ENCODE measurements at regions not wholly inside any gene's neighbourhood (a gene's known extent, or its start where the extent isn't known, plus 50 kb on each side); places are given as distances from the start of the nearest gene placed in this dataset.

GRCh38 chr10:80741278-80741677, 203.6 kb downstream of the SH2D4B start:
- Histone ChIP-seq H4K20me1 (ENCODE audit: control insufficient read depth, extremely low read depth, insufficient read depth, low read length) (no peaks in the 10 kb centered on the region), H3K79me2 (ENCODE audit: control insufficient read depth, insufficient read depth, low read length) (no peaks in the 10 kb centered on the region), H3K4me3 (replicated peaks in 1 of 4; ENCODE audit: control extremely low read depth in 1 of 4, insufficient read depth in 1 of 4, low read depth in 3 of 4, low read length in 4 of 4) (no peak overlapping the region), H3K27ac (ENCODE audit: insufficient read depth, low read length) (no peak overlapping the region), H3K9ac (ENCODE audit: insufficient read depth, low read length) (no peak overlapping the region), H2AFZ (ENCODE audit: low read length) (no peak overlapping the region), H3K4me2 (ENCODE audit: extremely low read depth, insufficient read depth, low read length) (no peak overlapping the region), H3K36me3 (ENCODE audit: control insufficient read depth, insufficient read depth, low read length) (no peaks in the 10 kb centered on the region), H3K9me3 (ENCODE audit: control insufficient read depth, insufficient read depth, low read depth, low read length) (no peaks in the 10 kb centered on the region), H3K4me1 (ENCODE audit: control insufficient read depth, extremely low read depth, insufficient read depth, low read length) (no peaks in the 10 kb centered on the region), H3K27me3 (ENCODE audit: control insufficient read depth, insufficient read depth, low read length) (no peaks in the 10 kb centered on the region)
- TF ChIP-seq, protein P1, sequence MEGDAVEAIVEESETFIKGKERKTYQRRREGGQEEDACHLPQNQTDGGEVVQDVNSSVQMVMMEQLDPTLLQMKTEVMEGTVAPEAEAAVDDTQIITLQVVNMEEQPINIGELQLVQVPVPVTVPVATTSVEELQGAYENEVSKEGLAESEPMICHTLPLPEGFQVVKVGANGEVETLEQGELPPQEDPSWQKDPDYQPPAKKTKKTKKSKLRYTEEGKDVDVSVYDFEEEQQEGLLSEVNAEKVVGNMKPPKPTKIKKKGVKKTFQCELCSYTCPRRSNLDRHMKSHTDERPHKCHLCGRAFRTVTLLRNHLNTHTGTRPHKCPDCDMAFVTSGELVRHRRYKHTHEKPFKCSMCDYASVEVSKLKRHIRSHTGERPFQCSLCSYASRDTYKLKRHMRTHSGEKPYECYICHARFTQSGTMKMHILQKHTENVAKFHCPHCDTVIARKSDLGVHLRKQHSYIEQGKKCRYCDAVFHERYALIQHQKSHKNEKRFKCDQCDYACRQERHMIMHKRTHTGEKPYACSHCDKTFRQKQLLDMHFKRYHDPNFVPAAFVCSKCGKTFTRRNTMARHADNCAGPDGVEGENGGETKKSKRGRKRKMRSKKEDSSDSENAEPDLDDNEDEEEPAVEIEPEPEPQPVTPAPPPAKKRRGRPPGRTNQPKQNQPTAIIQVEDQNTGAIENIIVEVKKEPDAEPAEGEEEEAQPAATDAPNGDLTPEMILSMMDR (conservative IDR thresholded peaks at IDR 0.05 in 1 of 2, IDR thresholded peaks at IDR 0.05 in 1 of 2; ENCODE audit: low read depth in 1 of 2, low read length in 2 of 2), result no peak
- no peak for TF ChIP-seq EZH2 (IDR thresholded peaks at IDR 0.05; ENCODE audit: low read length, missing control alignments)
- no peak for DNase-seq (ENCODE audit: low read depth in 2 of 2)

GRCh38 chr10:80750268-80750667, 212.6 kb downstream of the SH2D4B start:
- Histone ChIP-seq H3K4me2 (ENCODE audit: extremely low read depth, insufficient read depth, low read length) (no peak overlapping the region), H4K20me1 (ENCODE audit: control insufficient read depth, extremely low read depth, insufficient read depth, low read length) (no peaks in the 10 kb centered on the region), H3K9me3 (ENCODE audit: control insufficient read depth, insufficient read depth, low read depth, low read length) (no peaks in the 10 kb centered on the region), H3K79me2 (ENCODE audit: control insufficient read depth, insufficient read depth, low read length) (no peaks in the 10 kb centered on the region), H2AFZ (ENCODE audit: low read length) (no peak overlapping the region), H3K4me3 (replicated peaks in 1 of 4; ENCODE audit: control extremely low read depth in 1 of 4, insufficient read depth in 1 of 4, low read depth in 3 of 4, low read length in 4 of 4) (no peak overlapping the region), H3K9ac (ENCODE audit: insufficient read depth, low read length) (no peak overlapping the region), H3K27me3 (ENCODE audit: control insufficient read depth, insufficient read depth, low read length) (no peaks in the 10 kb centered on the region), H3K4me1 (ENCODE audit: control insufficient read depth, extremely low read depth, insufficient read depth, low read length) (no peaks in the 10 kb centered on the region), H3K36me3 (ENCODE audit: control insufficient read depth, insufficient read depth, low read length) (no peaks in the 10 kb centered on the region), H3K27ac (ENCODE audit: insufficient read depth, low read length) (no peak overlapping the region)
- no peak for DNase-seq (ENCODE audit: low read depth in 2 of 2)
- TF ChIP-seq EZH2 (IDR thresholded peaks at IDR 0.05; ENCODE audit: low read length, missing control alignments), result no peak
- TF ChIP-seq, protein P1 (conservative IDR thresholded peaks at IDR 0.05 in 1 of 2, IDR thresholded peaks at IDR 0.05 in 1 of 2; ENCODE audit: low read depth in 1 of 2, low read length in 2 of 2), result no peak

DNA sequence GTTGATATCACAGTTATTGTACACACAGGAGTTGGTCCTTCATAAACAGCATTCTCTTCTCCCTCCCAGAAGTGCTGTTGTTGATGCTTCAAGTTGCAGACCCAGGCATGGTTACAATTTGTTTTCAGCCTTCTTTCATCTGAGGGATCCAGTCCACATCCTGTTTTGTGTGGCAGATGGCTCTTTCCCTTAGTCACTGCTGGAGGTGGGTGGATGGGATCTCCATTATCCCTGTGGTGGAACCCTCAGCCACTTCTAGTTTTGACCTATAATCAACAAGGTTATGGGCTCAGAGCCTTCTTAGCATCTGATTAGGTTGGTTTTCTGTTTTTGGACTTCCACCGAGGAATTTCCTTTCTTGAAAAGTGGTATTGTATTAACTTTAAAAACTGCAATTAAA, 214.2 kb downstream of the SH2D4B start:
- Histone ChIP-seq H3K4me1 (ENCODE audit: control insufficient read depth, extremely low read depth, insufficient read depth, low read length) (no peaks in the 10 kb centered on the region), H3K36me3 (ENCODE audit: control insufficient read depth, insufficient read depth, low read length) (no peaks in the 10 kb centered on the region), H2AFZ (ENCODE audit: low read length) (no peak overlapping the region), H3K27me3 (ENCODE audit: control insufficient read depth, insufficient read depth, low read length) (no peaks in the 10 kb centered on the region), H3K79me2 (ENCODE audit: control insufficient read depth, insufficient read depth, low read length) (no peaks in the 10 kb centered on the region), H3K9ac (ENCODE audit: insufficient read depth, low read length) (no peak overlapping the region), H3K4me3 (replicated peaks in 1 of 4; ENCODE audit: control extremely low read depth in 1 of 4, insufficient read depth in 1 of 4, low read depth in 3 of 4, low read length in 4 of 4) (no peak overlapping the region), H4K20me1 (ENCODE audit: control insufficient read depth, extremely low read depth, insufficient read depth, low read length) (no peaks in the 10 kb centered on the region), H3K9me3 (ENCODE audit: control insufficient read depth, insufficient read depth, low read depth, low read length) (no peaks in the 10 kb centered on the region), H3K27ac (ENCODE audit: insufficient read depth, low read length) (no peak overlapping the region), H3K4me2 (ENCODE audit: extremely low read depth, insufficient read depth, low read length) (no peak overlapping the region)
- DNase-seq (ENCODE audit: low read depth in 2 of 2), result no peak
- no peak for TF ChIP-seq EZH2 (IDR thresholded peaks at IDR 0.05; ENCODE audit: low read length, missing control alignments)
- TF ChIP-seq, protein P1 (conservative IDR thresholded peaks at IDR 0.05 in 1 of 2, IDR thresholded peaks at IDR 0.05 in 1 of 2; ENCODE audit: low read depth in 1 of 2, low read length in 2 of 2), result no peak

Measured in fibroblast of lung (primary cell).